GM12878 (cell line): ENCODE measurements at regions not wholly inside any gene's neighbourhood (a gene's known extent, or its start where the extent isn't known, plus 50 kb on each side); places are given as distances from the start of the nearest gene placed in this dataset.

Experiments
- ATAC-seq: fragments of 200-7000 bp; cut with Tn5 transposase; 3 replicates; pipeline ENCODE4 v1.9.1; 2020; ENCODE audit warnings: mild to moderate bottlenecking, moderate library complexity
- BruUV-seq: library from RNA; stranded (reverse); fragments of 400-500 nt; replicated peaks from 2 replicates; lab custom pipeline; 2021; lab: Mats Ljungman, UMichigan
- CTCF ChIA-PET: fragments of 300-600 bp; sonication (Branson Sonifier 250); formaldehyde crosslinking; extraction: SDS; loops from one replicate; lab custom pipeline; 2021; ENCODE audit warnings: inconsistent platforms; lab: Yijun Ruan, JAX
- POLR2A ChIA-PET: fragments of 350-600 bp; formaldehyde crosslinking; extraction: SDS; loops from one replicate; lab custom pipeline; 2021; ENCODE audit warnings: inconsistent platforms; lab: Charles Lee
- RAD21 ChIA-PET: fragments of 300-600 bp; sonication (Branson Sonifier 250); formaldehyde crosslinking; loops from one replicate; lab custom pipeline; 2023; ENCODE audit warnings: antibody characterized with exemption; ENCODE audit not compliant: unreplicated experiment; lab: Charles Lee
- SMC1A ChIA-PET: fragments of 300-600 bp; sonication (Branson Sonifier 250); formaldehyde crosslinking; loops from one replicate; lab custom pipeline; 2023; ENCODE audit not compliant: unreplicated experiment, uncharacterized antibody; lab: Charles Lee
- DNase-seq: peaks from one replicate; pipeline ENCODE4 v3.0.0-alpha.2; 2011; ENCODE audit warnings: low read depth, low spot score
- FAIRE-seq: peaks from 3 replicates; lab custom pipeline; 2011; peaks lifted over from hg19 to GRCh38; lab: Jason Lieb, UNC
- H2AFZ ChIP-seq: 2 replicates; pipeline ENCODE4 v1.6.0; 2011; ENCODE audit warnings: low read depth, low read length, control low read depth; ENCODE audit not compliant: control insufficient read depth
- H3K27ac ChIP-seq: 2 replicates; pipeline ENCODE4 v1.5.1; 2011; ENCODE audit warnings: control low read depth; ENCODE audit not compliant: control insufficient read depth, insufficient read depth
- H3K27me3 ChIP-seq, 2 experiments: replicated peaks in 1 of 2; 2 replicates each; pipeline versions ENCODE4 v1.6.0 to v1.6.1; 2011; ENCODE audit warnings: low read length in 1 of 2; ENCODE audit not compliant: control insufficient read depth in 2 of 2, insufficient read depth in 2 of 2
- H3K36me3 ChIP-seq, 2 experiments: 2 replicates each; pipeline ENCODE4 v1.5.1; 2011; ENCODE audit warnings: low read length in 1 of 2; ENCODE audit not compliant: control insufficient read depth in 2 of 2, insufficient read depth in 2 of 2
- H3K4me1 ChIP-seq: 2 replicates; pipeline ENCODE4 v1.6.1; 2011; ENCODE audit warnings: mild to moderate bottlenecking, low read length, moderate library complexity, mixed read lengths; ENCODE audit not compliant: control insufficient read depth, insufficient read depth
- H3K4me2 ChIP-seq: 2 replicates; pipeline ENCODE4 v1.6.0; 2011; ENCODE audit warnings: control low read depth; ENCODE audit not compliant: control insufficient read depth, insufficient read depth
- H3K4me3 ChIP-seq: fragments of 200-600 bp; sonication (generic); 2 replicates; pipeline ENCODE4 v1.5.1; 2016
- H3K79me2 ChIP-seq: 2 replicates; pipeline ENCODE4 v1.6.0; 2011; ENCODE audit warnings: low read length; ENCODE audit not compliant: control insufficient read depth, insufficient read depth
- H3K9ac ChIP-seq: 2 replicates; pipeline ENCODE4 v1.8.0; 2011; ENCODE audit warnings: low read length, control low read depth, mixed read lengths; ENCODE audit not compliant: control insufficient read depth, insufficient read depth
- H3K9me3 ChIP-seq: replicated peaks from 3 replicates; pipeline ENCODE4 v1.5.1; 2011; ENCODE audit warnings: mild to moderate bottlenecking, low read length; ENCODE audit not compliant: control insufficient read depth, insufficient read depth
- H4K20me1 ChIP-seq: 2 replicates; pipeline ENCODE4 v1.6.0; 2011; ENCODE audit not compliant: control insufficient read depth, insufficient read depth
- ASH2L ChIP-seq: fragments of 300-600, 200-600 bp; sonication (generic); IDR thresholded peaks from 2 replicates; pipeline ENCODE4 v1.6.1; 2017; ENCODE audit warnings: low read depth, mild to moderate bottlenecking, borderline replicate concordance
- CHD1 ChIP-seq: IDR thresholded peaks from 2 replicates; pipeline ENCODE4 v1.6.1; 2012; ENCODE audit warnings: low read depth, low read length, improper control_type of control experiment
- EED ChIP-seq: sonication (generic); IDR thresholded peaks from 2 replicates; pipeline ENCODE4 v1.6.1; 2016; ENCODE audit warnings: antibody characterized with exemption, low read depth
- FOS ChIP-seq: IDR thresholded peaks from 3 replicates; pipeline ENCODE4 v1.6.1; 2011; ENCODE audit warnings: borderline replicate concordance; ENCODE audit not compliant: insufficient read length; ENCODE audit errors: extremely low read depth
- FOXK2 ChIP-seq: fragments of 450-650 bp; IDR thresholded peaks from 2 replicates; pipeline ENCODE4 v1.6.1; 2017; ENCODE audit warnings: mild to moderate bottlenecking, moderate library complexity
- JUND ChIP-seq: IDR thresholded peaks from 2 replicates; pipeline ENCODE4 v1.6.1; 2012; ENCODE audit warnings: low read depth, mild to moderate bottlenecking, low read length, improper control_type of control experiment, moderate library complexity
- SP1 ChIP-seq: IDR thresholded peaks from one replicate; pipeline ENCODE4 v1.6.1; 2011; ENCODE audit warnings: low read depth, low read length
- STAT1 ChIP-seq: fragments of 450-650 bp; conservative IDR thresholded peaks from 2 replicates; pipeline ENCODE4 v1.6.1; 2014; ENCODE audit warnings: antibody characterized with exemption, mild to moderate bottlenecking
- TBL1XR1 ChIP-seq: IDR thresholded peaks from 2 replicates; pipeline ENCODE4 v1.6.1; 2012; ENCODE audit warnings: low read depth, low read length, improper control_type of control experiment
- ZNF274 ChIP-seq: IDR thresholded peaks from one replicate; pipeline ENCODE4 v1.8.0; 2011; ENCODE audit not compliant: insufficient read length, insufficient read depth
- WGBS: methylation state at CpG from one replicate; pipeline ENCODE4 v1.1.6; 2016; ENCODE audit warnings: low lambda C conversion rate; ENCODE audit not compliant: insufficient replicate concordance, insufficient coverage; ENCODE audit errors: missing lambda C conversion rate; 5-methylcytosine and 5-hydroxymethylcytosine counted together
- in situ Hi-C: fragments of 300-500 bp; cut with MboI; formaldehyde crosslinking; loops from 9 replicates; pipeline ENCODE4 v1.14.3; 2018; ENCODE audit warnings: mixed read lengths
- intact Hi-C: fragments of 100-400 bp; cut with micrococcal nuclease; formaldehyde crosslinking; loops from one replicate; pipeline ENCODE4 v1.14.2; 2022; ENCODE audit not compliant: unreplicated experiment
- TF ChIP-seq, protein P1 (sequence below): fragments of 450-650 bp; conservative IDR thresholded peaks from 2 replicates; pipeline ENCODE4 v1.6.1; 2017; ENCODE audit warnings: mild to moderate bottlenecking, moderate library complexity
- TF ChIP-seq, protein P2 (sequence below): IDR thresholded peaks from 2 replicates; pipeline ENCODE4 v1.6.1; 2012; ENCODE audit warnings: mild to moderate bottlenecking, low read depth, low read length
- TF ChIP-seq, protein P3 (sequence below): fragments of 450-650 bp; IDR thresholded peaks from 2 replicates; pipeline ENCODE4 v1.6.1; 2014; ENCODE audit warnings: mild to moderate bottlenecking

DNA sequence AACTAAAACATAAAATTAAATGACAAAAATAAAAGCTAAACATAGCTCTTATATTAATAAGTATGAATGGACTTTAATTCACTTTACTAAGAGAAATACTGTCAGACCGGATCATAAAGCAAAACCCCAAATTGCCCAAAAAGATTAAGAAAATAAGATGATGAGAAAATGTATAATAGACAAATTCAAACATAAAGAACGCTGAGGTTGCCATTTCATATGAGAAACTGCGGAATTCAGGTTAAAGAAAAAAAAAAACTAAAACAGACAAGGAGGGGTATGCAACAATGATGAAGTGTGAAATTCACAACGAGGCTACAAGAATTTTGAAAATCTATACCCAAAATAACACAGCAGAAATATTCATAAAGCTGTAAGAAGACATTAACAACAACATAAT, 133.6 kb upstream of the JUN start:
- no peak overlapping the region for H3K27ac ChIP-seq
- H3K9me3 ChIP-seq: no peaks in the 10 kb centered on the region; the same call in 2 of the 3 replicates
- BruUV-seq: no TSS peak
- FAIRE-seq: no peak
- H3K4me2 ChIP-seq: no peak overlapping the region
- H3K9ac ChIP-seq: no peak overlapping the region
- no peaks in the 10 kb centered on the region for H3K79me2 ChIP-seq
- POLR2A ChIA-PET: interaction anchor here (1.6 kb wide), 1 partner anchor 10 kb away, joined by 5 read pairs; no protein-coding TSS in a partner anchor
- in situ Hi-C loops (no loop called here), intact Hi-C loops (no loop called here)
- H2AFZ ChIP-seq: no peak overlapping the region
- no peaks in the 10 kb centered on the region for H4K20me1 ChIP-seq
- SMC1A ChIA-PET: interaction anchor here (1.0 to 1.8 kb wide), 5 partner anchors 8 to 63 kb away, joined by 3 to 5 read pairs (median 5); no protein-coding TSS in a partner anchor
- no peaks in the 10 kb centered on the region for H3K36me3 ChIP-seq
- H3K4me3 ChIP-seq: no peak overlapping the region
- TF ChIP-seq FOS (no peak), TBL1XR1 (no peak), ASH2L (no peak), ZNF274 (no peak), STAT1 (no peak), CHD1 (no peak), EED (no peak), SP1 (no peak), FOXK2 (no peak), JUND (no peak)
- TF ChIP-seq, protein P1, sequence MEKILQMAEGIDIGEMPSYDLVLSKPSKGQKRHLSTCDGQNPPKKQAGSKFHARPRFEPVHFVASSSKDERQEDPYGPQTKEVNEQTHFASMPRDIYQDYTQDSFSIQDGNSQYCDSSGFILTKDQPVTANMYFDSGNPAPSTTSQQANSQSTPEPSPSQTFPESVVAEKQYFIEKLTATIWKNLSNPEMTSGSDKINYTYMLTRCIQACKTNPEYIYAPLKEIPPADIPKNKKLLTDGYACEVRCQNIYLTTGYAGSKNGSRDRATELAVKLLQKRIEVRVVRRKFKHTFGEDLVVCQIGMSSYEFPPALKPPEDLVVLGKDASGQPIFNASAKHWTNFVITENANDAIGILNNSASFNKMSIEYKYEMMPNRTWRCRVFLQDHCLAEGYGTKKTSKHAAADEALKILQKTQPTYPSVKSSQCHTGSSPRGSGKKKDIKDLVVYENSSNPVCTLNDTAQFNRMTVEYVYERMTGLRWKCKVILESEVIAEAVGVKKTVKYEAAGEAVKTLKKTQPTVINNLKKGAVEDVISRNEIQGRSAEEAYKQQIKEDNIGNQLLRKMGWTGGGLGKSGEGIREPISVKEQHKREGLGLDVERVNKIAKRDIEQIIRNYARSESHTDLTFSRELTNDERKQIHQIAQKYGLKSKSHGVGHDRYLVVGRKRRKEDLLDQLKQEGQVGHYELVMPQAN: no peak
- TF ChIP-seq, protein P2, sequence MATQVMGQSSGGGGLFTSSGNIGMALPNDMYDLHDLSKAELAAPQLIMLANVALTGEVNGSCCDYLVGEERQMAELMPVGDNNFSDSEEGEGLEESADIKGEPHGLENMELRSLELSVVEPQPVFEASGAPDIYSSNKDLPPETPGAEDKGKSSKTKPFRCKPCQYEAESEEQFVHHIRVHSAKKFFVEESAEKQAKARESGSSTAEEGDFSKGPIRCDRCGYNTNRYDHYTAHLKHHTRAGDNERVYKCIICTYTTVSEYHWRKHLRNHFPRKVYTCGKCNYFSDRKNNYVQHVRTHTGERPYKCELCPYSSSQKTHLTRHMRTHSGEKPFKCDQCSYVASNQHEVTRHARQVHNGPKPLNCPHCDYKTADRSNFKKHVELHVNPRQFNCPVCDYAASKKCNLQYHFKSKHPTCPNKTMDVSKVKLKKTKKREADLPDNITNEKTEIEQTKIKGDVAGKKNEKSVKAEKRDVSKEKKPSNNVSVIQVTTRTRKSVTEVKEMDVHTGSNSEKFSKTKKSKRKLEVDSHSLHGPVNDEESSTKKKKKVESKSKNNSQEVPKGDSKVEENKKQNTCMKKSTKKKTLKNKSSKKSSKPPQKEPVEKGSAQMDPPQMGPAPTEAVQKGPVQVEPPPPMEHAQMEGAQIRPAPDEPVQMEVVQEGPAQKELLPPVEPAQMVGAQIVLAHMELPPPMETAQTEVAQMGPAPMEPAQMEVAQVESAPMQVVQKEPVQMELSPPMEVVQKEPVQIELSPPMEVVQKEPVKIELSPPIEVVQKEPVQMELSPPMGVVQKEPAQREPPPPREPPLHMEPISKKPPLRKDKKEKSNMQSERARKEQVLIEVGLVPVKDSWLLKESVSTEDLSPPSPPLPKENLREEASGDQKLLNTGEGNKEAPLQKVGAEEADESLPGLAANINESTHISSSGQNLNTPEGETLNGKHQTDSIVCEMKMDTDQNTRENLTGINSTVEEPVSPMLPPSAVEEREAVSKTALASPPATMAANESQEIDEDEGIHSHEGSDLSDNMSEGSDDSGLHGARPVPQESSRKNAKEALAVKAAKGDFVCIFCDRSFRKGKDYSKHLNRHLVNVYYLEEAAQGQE: no peak
- TF ChIP-seq, protein P3, sequence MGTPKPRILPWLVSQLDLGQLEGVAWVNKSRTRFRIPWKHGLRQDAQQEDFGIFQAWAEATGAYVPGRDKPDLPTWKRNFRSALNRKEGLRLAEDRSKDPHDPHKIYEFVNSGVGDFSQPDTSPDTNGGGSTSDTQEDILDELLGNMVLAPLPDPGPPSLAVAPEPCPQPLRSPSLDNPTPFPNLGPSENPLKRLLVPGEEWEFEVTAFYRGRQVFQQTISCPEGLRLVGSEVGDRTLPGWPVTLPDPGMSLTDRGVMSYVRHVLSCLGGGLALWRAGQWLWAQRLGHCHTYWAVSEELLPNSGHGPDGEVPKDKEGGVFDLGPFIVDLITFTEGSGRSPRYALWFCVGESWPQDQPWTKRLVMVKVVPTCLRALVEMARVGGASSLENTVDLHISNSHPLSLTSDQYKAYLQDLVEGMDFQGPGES: no peak
- H3K4me1 ChIP-seq: no peaks in the 10 kb centered on the region
- no peak for DNase-seq
- RAD21 ChIA-PET: no interaction called here
- no peak for ATAC-seq
- no peaks in the 10 kb centered on the region for H3K27me3 ChIP-seq
- WGBS: 32% methylated on average over 4 of the region's 4 CpGs
- CTCF ChIA-PET: interaction anchor here (0.6 kb wide), 1 partner anchor 782 kb away, joined by 3 read pairs; no protein-coding TSS in a partner anchor
